Spleen (tissue), 11 donors: ENCODE measurements at regions not wholly inside any gene's neighbourhood (a gene's known extent, or its start where the extent isn't known, plus 50 kb on each side); places are given as distances from the start of the nearest gene placed in this dataset.

Experiments
- DNase-seq: peaks from one replicate; pipeline ENCODE4 v3.0.0-alpha.2; 2020
- H3K27ac ChIP-seq, 8 donors: fragments of 200-600 bp; sonication (generic) in 7 of 8; 1 replicate in 4 of 8; 2 replicates in 4 of 8; pipeline versions ENCODE4 v1.5.0 to v1.8.0; 2016 to 2021; ENCODE audit warnings: inconsistent platforms in 4 of 8, mild to moderate bottlenecking in 4 of 8, moderate library complexity in 1 of 8
- H3K27me3 ChIP-seq, 7 donors: fragments of 200-600 bp; sonication (generic) in 6 of 7; replicated peaks in 1 of 7; 1 replicate in 4 of 7; 2 replicates in 3 of 7; pipeline versions ENCODE4 v1.5.0 to v1.8.0; 2016 to 2021; ENCODE audit warnings: inconsistent platforms in 3 of 7, mild to moderate bottlenecking in 1 of 7
- H3K36me3 ChIP-seq, 6 donors: fragments of 200-600 bp; sonication (generic) in 5 of 6; 1 replicate in 4 of 6; 2 replicates in 2 of 6; pipeline versions ENCODE4 v1.5.0 to v1.8.0; 2016 to 2021; ENCODE audit warnings: inconsistent platforms in 2 of 6
- H3K4me1 ChIP-seq, 6 donors: fragments of 200-600 bp; sonication (generic) in 5 of 6; 1 replicate in 3 of 6; 2 replicates in 3 of 6; pipeline versions ENCODE4 v1.5.0 to v1.8.0; 2016 to 2021; ENCODE audit warnings: inconsistent platforms in 3 of 6
- H3K4me3 ChIP-seq, 8 donors: fragments of 200-600 bp; sonication (generic) in 7 of 8; 1 replicate in 4 of 8; 2 replicates in 4 of 8; pipeline versions ENCODE4 v1.5.0 to v1.8.0; 2016 to 2021; ENCODE audit warnings: inconsistent platforms in 4 of 8, mild to moderate bottlenecking in 4 of 8, moderate library complexity in 2 of 8
- H3K9me3 ChIP-seq, 8 donors: fragments of 200-600 bp; sonication (generic) in 7 of 8; 1 replicate in 4 of 8; 2 replicates in 4 of 8; pipeline versions ENCODE4 v1.5.0 to v1.8.0; 2016 to 2021; ENCODE audit warnings: inconsistent platforms in 4 of 8
- CTCF ChIP-seq, 11 experiments: fragments of 200-600 bp in 7 of 11; fragments of 450-650 bp in 4 of 11; sonication (generic) in 4 of 11; IDR thresholded peaks in 8 of 11; conservative IDR thresholded peaks in 3 of 11; 1 replicate in 7 of 11; 2 replicates in 4 of 11; pipeline versions ENCODE4 v1.4.0 to v1.8.0; 2016 to 2021; ENCODE audit warnings: antibody characterized with exemption in 11 of 11, inconsistent platforms in 4 of 11, mild to moderate bottlenecking in 1 of 11
- POLR2A ChIP-seq, 3 donors: fragments of 450-650 bp; IDR thresholded peaks; one replicate each; pipeline ENCODE4 v1.5.1; 2017; ENCODE audit warnings: antibody characterized with exemption in 3 of 3, mild to moderate bottlenecking in 1 of 3
- POLR2AphosphoS5 ChIP-seq, 3 donors: sonication (generic); formaldehyde crosslinking; IDR thresholded peaks; one replicate each; pipeline ENCODE4 v1.5.1; 2017; ENCODE audit warnings: antibody characterized with exemption in 3 of 3
- WGBS, 5 donors: extraction: QIAGEN DNeasy Blood & Tissue Kit in 3 of 5; methylation state at CpG; one replicate each; pipeline versions ENCODE4 v1.1.5 to v1.1.7; 2013 to 2018; 5-methylcytosine and 5-hydroxymethylcytosine counted together
- intact Hi-C: fragments of 100-400 bp; cut with DNase I; formaldehyde crosslinking; loops from one replicate; pipeline ENCODE4 v1.15.0; 2023; ENCODE audit warnings: low total_unique reads
- donor health status: healthy with polysubstance abuse.
- donor health status: DM: no; HTN: no; CAD: no; lungs with moderate emphysema.
- donor health status: DM: no; HTN: no; CAD: no.
- donor health status: Bipolar disorder and iron deficiency.
- donor health status: healthy.
- donor health status: DM: no; HTN: no; CAD: no.
- donor health status: DM: yes; HTN: yes; CAD: no.

- no peak for DNase-seq
- intact Hi-C loops, result loop anchor here (10.0 kb wide), 2 partner anchors 269 to 1549 kb away; no protein-coding TSS in a partner anchor
- Histone ChIP-seq H3K9me3 (no peaks in the 10 kb centered on the region), H3K4me1 (no peaks in the 10 kb centered on the region), H3K27ac (no peak overlapping the region), H3K4me3 (no peak overlapping the region), H3K27me3 (no peaks in the 10 kb centered on the region), H3K36me3 (no peaks in the 10 kb centered on the region)
- peak in 10 of 11 experiments; percentile 19 to 68 (median 52) for TF ChIP-seq CTCF (IDR thresholded peaks at IDR 0.05 in 8 of 11, conservative IDR thresholded peaks at IDR 0.05 in 3 of 11)
- TF ChIP-seq POLR2AphosphoS5 (IDR thresholded peaks at IDR 0.05), result no peak
- WGBS, 5 donors, result 40 to 45% (median 42%) methylated on average over 7 of the region's 7 CpGs
These were observed 283.1 kb downstream of the LMX1A start for GRCh38 chr1:165073185-165074007.

GRCh38 chr1:165070675-165071074, 285.8 kb downstream of the LMX1A start:
- Histone ChIP-seq H3K27me3 (no peaks in the 10 kb centered on the region), H3K9me3 (no peaks in the 10 kb centered on the region), H3K4me1 (no peaks in the 10 kb centered on the region), H3K27ac (no peak overlapping the region), H3K4me3 (no peak overlapping the region), H3K36me3 (no peaks in the 10 kb centered on the region)
- intact Hi-C loops, result loop anchor here (10.0 kb wide), 2 partner anchors 266 to 1546 kb away; no protein-coding TSS in a partner anchor
- no peak for DNase-seq
- TF ChIP-seq CTCF (IDR thresholded peaks at IDR 0.05 in 8 of 11, conservative IDR thresholded peaks at IDR 0.05 in 3 of 11) (no peak), POLR2A (IDR thresholded peaks at IDR 0.05) (no peak), POLR2AphosphoS5 (IDR thresholded peaks at IDR 0.05) (no peak)
- WGBS, 5 donors, result 80 to 94% (median 87%) methylated on average over 4 of the region's 4 CpGs

GRCh38 chr1:165069829-165070228, 286.7 kb downstream of the LMX1A start:
- WGBS, 5 donors, result 73 to 96% (median 91%) methylated on average over 1 of the region's 1 CpG
- no peak overlapping the region for H3K4me3 ChIP-seq
- H3K4me1 ChIP-seq, result no peaks in the 10 kb centered on the region
- H3K36me3 ChIP-seq, result no peaks in the 10 kb centered on the region
- H3K27me3 ChIP-seq, result no peaks in the 10 kb centered on the region
- no peaks in the 10 kb centered on the region for H3K9me3 ChIP-seq
- DNase-seq, result no peak
- no peak overlapping the region for H3K27ac ChIP-seq
- intact Hi-C loops, result loop anchor here (10.0 kb wide), 2 partner anchors 265 to 1545 kb away; no protein-coding TSS in a partner anchor
- TF ChIP-seq CTCF (IDR thresholded peaks at IDR 0.05 in 8 of 11, conservative IDR thresholded peaks at IDR 0.05 in 3 of 11), result no peak
- TF ChIP-seq POLR2A (IDR thresholded peaks at IDR 0.05), result no peak
- TF ChIP-seq POLR2AphosphoS5 (IDR thresholded peaks at IDR 0.05), result no peak

GRCh38 chr1:165068741-165069140, 287.8 kb downstream of the LMX1A start:
- Histone ChIP-seq H3K9me3 (no peaks in the 10 kb centered on the region), H3K4me1 (no peaks in the 10 kb centered on the region), H3K27ac (no peak overlapping the region), H3K36me3 (no peaks in the 10 kb centered on the region), H3K27me3 (no peaks in the 10 kb centered on the region), H3K4me3 (no peak overlapping the region)
- DNase-seq, result no peak
- WGBS, 5 donors, result 84 to 92% (median 87%) methylated on average over 5 of the region's 5 CpGs
- TF ChIP-seq POLR2AphosphoS5 (IDR thresholded peaks at IDR 0.05), result no peak
- no peak for TF ChIP-seq POLR2A (IDR thresholded peaks at IDR 0.05)
- no peak for TF ChIP-seq CTCF (IDR thresholded peaks at IDR 0.05 in 8 of 11, conservative IDR thresholded peaks at IDR 0.05 in 3 of 11)
- intact Hi-C loops, result no loop called here
